ENCODE measurements at regions not wholly inside any gene's neighbourhood (a gene's known extent, or its start where the extent isn't known, plus 50 kb on each side); places are given as distances from the start of the nearest gene placed in this dataset.

GRCh38 chr13:76826527-76826926 lies 59.7 kb downstream of the KCTD12 start:
- TF ChIP-seq EZH2 (IDR thresholded peaks at IDR 0.05; ENCODE audit: insufficient read depth, low read length) = no peak
- TF ChIP-seq CTCF (IDR thresholded peaks at IDR 0.05; ENCODE audit: insufficient read depth, low read depth, low read length) = no peak
